ENCODE measurements at regions not wholly inside any gene's neighbourhood (a gene's known extent, or its start where the extent isn't known, plus 50 kb on each side); places are given as distances from the start of the nearest gene placed in this dataset.

- H2BK5ac ChIP-seq (ENCODE audit: low read depth, low read length, poor library complexity): no peak overlapping the region
- no peak overlapping the region for H3K14ac ChIP-seq (ENCODE audit: low read length)
- no peaks in the 10 kb centered on the region for H3K36me3 ChIP-seq (ENCODE audit: control insufficient read depth in 1 of 2, insufficient read depth in 2 of 2, low read length in 2 of 2)
- H4K8ac ChIP-seq (ENCODE audit: low read depth, low read length): no peak overlapping the region
- H4K12ac ChIP-seq (ENCODE audit: low read depth, low read length): no peak overlapping the region
- no peak overlapping the region for H3K18ac ChIP-seq (ENCODE audit: low read length)
- peaks cover 2% of the 10 kb centered on the region for H3K79me1 ChIP-seq (ENCODE audit: low read length)
- no peaks in the 10 kb centered on the region for H3K27me3 ChIP-seq (ENCODE audit: insufficient read depth, low read length)
- H2AK5ac ChIP-seq (ENCODE audit: low read length): no peak overlapping the region
- no peak overlapping the region for H2BK120ac ChIP-seq (ENCODE audit: insufficient read depth, low read length, poor library complexity)
- no peak overlapping the region for H3K4ac ChIP-seq (ENCODE audit: low read depth, low read length)
- no peak overlapping the region for H3K23ac ChIP-seq (ENCODE audit: low read length)
- H3K9me3 ChIP-seq (ENCODE audit: insufficient read depth, low read depth, low read length): no peaks in the 10 kb centered on the region
- DNase-seq: no peak
- H2BK12ac ChIP-seq (ENCODE audit: low read length): no peak overlapping the region
- H3K4me2 ChIP-seq (ENCODE audit: low read length): no peak overlapping the region
- no peak overlapping the region for H2AFZ ChIP-seq (ENCODE audit: insufficient read depth, low read length, poor library complexity)
- peaks cover 2 to 13% of the 10 kb centered on the region in 2 experiments for H3K4me1 ChIP-seq (ENCODE audit: control insufficient read depth in 1 of 2, insufficient read depth in 2 of 2, low read length in 2 of 2)
- no peaks in the 10 kb centered on the region for H3K79me2 ChIP-seq (ENCODE audit: control insufficient read depth, insufficient read depth, low read length, poor library complexity)
- no peak overlapping the region for H3K27ac ChIP-seq (ENCODE audit: low read depth, low read length)
- no peak overlapping the region for H3K9ac ChIP-seq (ENCODE audit: low read length)
- H3K4me3 ChIP-seq (ENCODE audit: low read depth, low read length): no peak overlapping the region
- no CpG with 5 or more reads among the region's 5 CpGs for WGBS (ENCODE audit: extremely low coverage, insufficient coverage, insufficient read length)
- H4K91ac ChIP-seq (ENCODE audit: low read depth, low read length): no peak overlapping the region
Measured at GRCh38 chr2:62363166-62363565, 142.8 kb downstream of the TMEM17 start.

- Histone ChIP-seq H4K8ac (ENCODE audit: low read depth, low read length) (no peak overlapping the region), H2BK5ac (ENCODE audit: low read depth, low read length, poor library complexity) (no peak overlapping the region), H4K91ac (ENCODE audit: low read depth, low read length) (no peak overlapping the region)
Measured at GRCh38 chr2:62362561-62362960, 143.4 kb downstream of the TMEM17 start.

GRCh38 chr2:62361964-62362363, 144.0 kb downstream of the TMEM17 start:
- Histone ChIP-seq H3K4me1 (ENCODE audit: control insufficient read depth in 1 of 2, insufficient read depth in 2 of 2, low read length in 2 of 2) (peaks cover 2 to 13% of the 10 kb centered on the region in 2 experiments), H4K12ac (ENCODE audit: low read depth, low read length) (no peak overlapping the region), H3K4me2 (ENCODE audit: low read length) (no peak overlapping the region), H3K14ac (ENCODE audit: low read length) (no peak overlapping the region), H3K4me3 (ENCODE audit: low read depth, low read length) (no peak overlapping the region), H2BK120ac (ENCODE audit: insufficient read depth, low read length, poor library complexity) (no peak overlapping the region), H4K8ac (ENCODE audit: low read depth, low read length) (no peak overlapping the region), H3K9ac (ENCODE audit: low read length) (no peak overlapping the region), H2AK5ac (ENCODE audit: low read length) (no peak overlapping the region), H2AFZ (ENCODE audit: insufficient read depth, low read length, poor library complexity) (no peak overlapping the region), H3K27ac (ENCODE audit: low read depth, low read length) (no peak overlapping the region), H3K23ac (ENCODE audit: low read length) (no peak overlapping the region), H2BK5ac (ENCODE audit: low read depth, low read length, poor library complexity) (no peak overlapping the region), H3K79me1 (ENCODE audit: low read length) (peaks cover 2% of the 10 kb centered on the region), H3K36me3 (ENCODE audit: control insufficient read depth in 1 of 2, insufficient read depth in 2 of 2, low read length in 2 of 2) (no peaks in the 10 kb centered on the region), H3K27me3 (ENCODE audit: insufficient read depth, low read length) (no peaks in the 10 kb centered on the region), H3K9me3 (ENCODE audit: insufficient read depth, low read depth, low read length) (no peaks in the 10 kb centered on the region), H3K4ac (ENCODE audit: low read depth, low read length) (no peak overlapping the region), H4K91ac (ENCODE audit: low read depth, low read length) (no peak overlapping the region), H3K18ac (ENCODE audit: low read length) (no peak overlapping the region), H3K79me2 (ENCODE audit: control insufficient read depth, insufficient read depth, low read length, poor library complexity) (no peaks in the 10 kb centered on the region), H2BK12ac (ENCODE audit: low read length) (no peak overlapping the region)
- no peak for DNase-seq
- WGBS (ENCODE audit: extremely low coverage, insufficient coverage, insufficient read length): no CpG with 5 or more reads among the region's 2 CpGs

More at GRCh38 chr2:62362561-62362960, 143.4 kb downstream of the TMEM17 start:
- no peak overlapping the region for H2AK5ac ChIP-seq (ENCODE audit: low read length)
- H3K4ac ChIP-seq (ENCODE audit: low read depth, low read length): no peak overlapping the region
- no peak overlapping the region for H3K14ac ChIP-seq (ENCODE audit: low read length)
- no peak overlapping the region for H3K18ac ChIP-seq (ENCODE audit: low read length)
- no peaks in the 10 kb centered on the region for H3K79me2 ChIP-seq (ENCODE audit: control insufficient read depth, insufficient read depth, low read length, poor library complexity)
- no peak overlapping the region for H2BK120ac ChIP-seq (ENCODE audit: insufficient read depth, low read length, poor library complexity)
- no peak overlapping the region for H3K27ac ChIP-seq (ENCODE audit: low read depth, low read length)
- no peak overlapping the region for H4K12ac ChIP-seq (ENCODE audit: low read depth, low read length)
- no peak overlapping the region for H3K4me3 ChIP-seq (ENCODE audit: low read depth, low read length)
- peaks cover 2% of the 10 kb centered on the region for H3K79me1 ChIP-seq (ENCODE audit: low read length)
- H3K9me3 ChIP-seq (ENCODE audit: insufficient read depth, low read depth, low read length): no peaks in the 10 kb centered on the region
- no peak overlapping the region for H2BK12ac ChIP-seq (ENCODE audit: low read length)
- no peak overlapping the region for H2AFZ ChIP-seq (ENCODE audit: insufficient read depth, low read length, poor library complexity)
- no peak overlapping the region for H3K4me2 ChIP-seq (ENCODE audit: low read length)
- H3K27me3 ChIP-seq (ENCODE audit: insufficient read depth, low read length): no peaks in the 10 kb centered on the region
- H3K9ac ChIP-seq (ENCODE audit: low read length): no peak overlapping the region
- H3K23ac ChIP-seq (ENCODE audit: low read length): no peak overlapping the region
- DNase-seq: peak; percentile 94
- no CpG with 5 or more reads among the region's 7 CpGs for WGBS (ENCODE audit: extremely low coverage, insufficient coverage, insufficient read length)
- no peaks in the 10 kb centered on the region for H3K36me3 ChIP-seq (ENCODE audit: control insufficient read depth in 1 of 2, insufficient read depth in 2 of 2, low read length in 2 of 2)
- peaks cover 2 to 13% of the 10 kb centered on the region in 2 experiments for H3K4me1 ChIP-seq (ENCODE audit: control insufficient read depth in 1 of 2, insufficient read depth in 2 of 2, low read length in 2 of 2)

- H3K4me1 ChIP-seq (ENCODE audit: control insufficient read depth in 1 of 2, insufficient read depth in 2 of 2, low read length in 2 of 2): peaks cover 4 to 5% of the 10 kb centered on the region in 2 experiments
- peaks cover 2% of the 10 kb centered on the region for H3K9me3 ChIP-seq (ENCODE audit: insufficient read depth, low read depth, low read length)
- no peak overlapping the region for H2BK12ac ChIP-seq (ENCODE audit: low read length)
- H3K4ac ChIP-seq (ENCODE audit: low read depth, low read length): no peak overlapping the region
- H3K79me1 ChIP-seq (ENCODE audit: low read length): no peaks in the 10 kb centered on the region
- H3K18ac ChIP-seq (ENCODE audit: low read length): no peak overlapping the region
- no peaks in the 10 kb centered on the region for H3K79me2 ChIP-seq (ENCODE audit: control insufficient read depth, insufficient read depth, low read length, poor library complexity)
- H2AFZ ChIP-seq (ENCODE audit: insufficient read depth, low read length, poor library complexity): no peak overlapping the region
- H2BK5ac ChIP-seq (ENCODE audit: low read depth, low read length, poor library complexity): no peak overlapping the region
- DNase-seq: no peak
- H3K4me3 ChIP-seq (ENCODE audit: low read depth, low read length): no peak overlapping the region
- no peak overlapping the region for H2BK120ac ChIP-seq (ENCODE audit: insufficient read depth, low read length, poor library complexity)
- no CpG with 5 or more reads among the region's 9 CpGs for WGBS (ENCODE audit: extremely low coverage, insufficient coverage, insufficient read length)
- H3K14ac ChIP-seq (ENCODE audit: low read length): no peak overlapping the region
- no peak overlapping the region for H4K8ac ChIP-seq (ENCODE audit: low read depth, low read length)
- H3K27ac ChIP-seq (ENCODE audit: low read depth, low read length): no peak overlapping the region
- no peak overlapping the region for H3K23ac ChIP-seq (ENCODE audit: low read length)
- no peak overlapping the region for H3K9ac ChIP-seq (ENCODE audit: low read length)
- H4K91ac ChIP-seq (ENCODE audit: low read depth, low read length): no peak overlapping the region
- H2AK5ac ChIP-seq (ENCODE audit: low read length): no peak overlapping the region
- no peaks in the 10 kb centered on the region for H3K36me3 ChIP-seq (ENCODE audit: control insufficient read depth in 1 of 2, insufficient read depth in 2 of 2, low read length in 2 of 2)
- no peak overlapping the region for H3K4me2 ChIP-seq (ENCODE audit: low read length)
- no peak overlapping the region for H4K12ac ChIP-seq (ENCODE audit: low read depth, low read length)
- no peaks in the 10 kb centered on the region for H3K27me3 ChIP-seq (ENCODE audit: insufficient read depth, low read length)
Measured at GRCh38 chr2:62354771-62355561, 151.0 kb downstream of the TMEM17 start.

Data from trophoblast cell (in vitro differentiated cells and primary cell).